ENCODE measurements at regions not wholly inside any gene's neighbourhood (a gene's known extent, or its start where the extent isn't known, plus 50 kb on each side); places are given as distances from the start of the nearest gene placed in this dataset.
A peak's percentile ranks its signal among the peaks of the same experiment; 100 is the strongest.

DNA sequence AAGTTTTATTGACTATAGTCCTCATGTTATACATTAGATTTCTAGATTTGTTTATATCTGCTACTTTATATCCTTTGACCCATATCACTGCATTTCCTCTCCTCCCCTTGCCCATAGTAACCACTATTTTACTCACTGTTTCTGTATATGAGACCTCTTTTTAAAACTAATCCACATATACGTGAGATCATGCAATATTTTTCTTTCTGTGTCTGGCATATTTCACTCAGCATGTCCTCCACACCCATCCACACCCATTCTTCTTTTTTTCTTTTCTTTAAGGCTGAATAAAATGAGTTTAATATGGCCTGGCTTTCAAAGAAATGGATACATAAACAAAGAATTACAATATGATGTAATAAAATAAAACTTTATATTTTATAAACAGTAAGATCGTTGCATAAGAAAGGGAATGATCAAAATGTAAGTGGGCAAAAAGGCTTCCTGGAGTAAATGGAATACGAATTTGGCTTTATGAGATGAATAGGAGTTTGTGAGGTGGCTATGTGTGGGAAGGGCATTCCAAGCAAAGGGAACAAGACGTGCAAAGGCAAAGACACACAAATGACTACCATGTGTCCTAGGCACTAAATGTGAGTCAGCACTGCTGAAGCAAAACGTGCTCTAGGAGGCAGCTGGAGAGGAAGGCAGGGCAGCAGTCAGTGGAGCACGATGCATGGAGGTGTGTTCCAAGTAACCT, 53.2 kb upstream of the HIF1A start:
- H3K27me3 ChIP-seq (ENCODE audit: insufficient read depth, low read length) = no peaks in the 10 kb centered on the region
- no peak overlapping the region for H3K23ac ChIP-seq (ENCODE audit: insufficient read length, low read depth, low read length)
- H2BK15ac ChIP-seq (ENCODE audit: low read depth, low read length) = no peak overlapping the region
- H2AFZ ChIP-seq (ENCODE audit: low read length) = no peak overlapping the region
- H4K91ac ChIP-seq (ENCODE audit: insufficient read length, low read depth, low read length) = no peak overlapping the region
- H3K9me3 Mint-ChIP-seq = no peaks in the 10 kb centered on the region
- no peak overlapping the region for H3K27ac Mint-ChIP-seq
- DNase-seq = no peak
- no peak overlapping the region for H3K4me2 ChIP-seq (ENCODE audit: insufficient read depth, insufficient read length, low read length)
- no peak overlapping the region for H3K4me3 Mint-ChIP-seq
- H4K8ac ChIP-seq (replicated peaks; ENCODE audit: insufficient read length, low read depth, low read length) = peak overlapping the region; percentile 85
- no peak overlapping the region for H3K56ac ChIP-seq (ENCODE audit: insufficient read length, low read depth, low read length)
- H3K4ac ChIP-seq (ENCODE audit: low read depth, low read length) = no peak overlapping the region
- no peak overlapping the region for H3K18ac ChIP-seq (ENCODE audit: insufficient read length, low read depth, low read length)
- no peak overlapping the region for H2BK5ac ChIP-seq (ENCODE audit: insufficient read length, low read length)
- no peaks in the 10 kb centered on the region for H3K79me2 ChIP-seq (ENCODE audit: insufficient read depth, low read length)
- H4K20me1 ChIP-seq (ENCODE audit: control insufficient read depth, insufficient read depth, insufficient read length) = no peaks in the 10 kb centered on the region
- H3K4me1 ChIP-seq (ENCODE audit: insufficient read depth, low read length) = no peaks in the 10 kb centered on the region
- H2AK5ac ChIP-seq (ENCODE audit: insufficient read length, low read length) = no peak overlapping the region
- no peak overlapping the region for H3K14ac ChIP-seq (ENCODE audit: insufficient read depth, low read length)
- H3K9ac ChIP-seq (ENCODE audit: extremely low read depth, insufficient read length, low read length) = no peak overlapping the region
- H3K4me1 Mint-ChIP-seq = peaks cover 3 to 4% of the 10 kb centered on the region in 2 experiments; a peak in 1 of 4 replicates
- no peak overlapping the region for H2BK12ac ChIP-seq (ENCODE audit: insufficient read length, low read depth, low read length)
- H3K79me1 ChIP-seq (ENCODE audit: insufficient read depth, low read depth, low read length, poor library complexity, severe bottlenecking) = no peaks in the 10 kb centered on the region
- H2BK120ac ChIP-seq (ENCODE audit: low read depth, low read length, poor library complexity, severe bottlenecking) = no peak overlapping the region
- no peak overlapping the region for H2BK20ac ChIP-seq (ENCODE audit: low read depth, low read length, poor library complexity, severe bottlenecking)
- H4K5ac ChIP-seq (ENCODE audit: insufficient read length, low read depth, low read length) = peak overlapping the region; percentile 28
- H3K36me3 Mint-ChIP-seq (ENCODE audit: insufficient read depth in 1 of 3, low read depth in 3 of 3) = no peaks in the 10 kb centered on the region
- no peaks in the 10 kb centered on the region for H3K23me2 ChIP-seq (ENCODE audit: insufficient read length, low read depth, low read length, poor library complexity, severe bottlenecking)
- no peaks in the 10 kb centered on the region for H3K9me3 ChIP-seq (ENCODE audit: control insufficient read depth, low read depth, low read length)
- H3K27ac ChIP-seq (ENCODE audit: insufficient read length, low read depth, low read length) = no peak overlapping the region
- TF ChIP-seq, protein P1, sequence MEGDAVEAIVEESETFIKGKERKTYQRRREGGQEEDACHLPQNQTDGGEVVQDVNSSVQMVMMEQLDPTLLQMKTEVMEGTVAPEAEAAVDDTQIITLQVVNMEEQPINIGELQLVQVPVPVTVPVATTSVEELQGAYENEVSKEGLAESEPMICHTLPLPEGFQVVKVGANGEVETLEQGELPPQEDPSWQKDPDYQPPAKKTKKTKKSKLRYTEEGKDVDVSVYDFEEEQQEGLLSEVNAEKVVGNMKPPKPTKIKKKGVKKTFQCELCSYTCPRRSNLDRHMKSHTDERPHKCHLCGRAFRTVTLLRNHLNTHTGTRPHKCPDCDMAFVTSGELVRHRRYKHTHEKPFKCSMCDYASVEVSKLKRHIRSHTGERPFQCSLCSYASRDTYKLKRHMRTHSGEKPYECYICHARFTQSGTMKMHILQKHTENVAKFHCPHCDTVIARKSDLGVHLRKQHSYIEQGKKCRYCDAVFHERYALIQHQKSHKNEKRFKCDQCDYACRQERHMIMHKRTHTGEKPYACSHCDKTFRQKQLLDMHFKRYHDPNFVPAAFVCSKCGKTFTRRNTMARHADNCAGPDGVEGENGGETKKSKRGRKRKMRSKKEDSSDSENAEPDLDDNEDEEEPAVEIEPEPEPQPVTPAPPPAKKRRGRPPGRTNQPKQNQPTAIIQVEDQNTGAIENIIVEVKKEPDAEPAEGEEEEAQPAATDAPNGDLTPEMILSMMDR (conservative IDR thresholded peaks at IDR 0.05) = no peak
- H3K27me3 Mint-ChIP-seq (ENCODE audit: low read depth) = no peaks in the 10 kb centered on the region
- WGBS (ENCODE audit: extremely low coverage, insufficient read length, low lambda C conversion rate) = no CpG with 5 or more reads among the region's 6 CpGs
- H3T11ph ChIP-seq (ENCODE audit: low read length) = no peak overlapping the region

All from H9 (cell line).